Liver (tissue), 8 donors: ENCODE measurements at regions not wholly inside any gene's neighbourhood (a gene's known extent, or its start where the extent isn't known, plus 50 kb on each side); places are given as distances from the start of the nearest gene placed in this dataset.

Experiments
- DNase-seq: peaks from one replicate; pipeline ENCODE4 v3.0.0-alpha.2; 2017; ENCODE audit warnings: low spot score
- H3K27ac ChIP-seq, 2 donors: one replicate each; pipeline ENCODE4 v1.7.0; 2013; ENCODE audit warnings: inconsistent platforms in 2 of 2, low read length in 2 of 2, control low read depth in 1 of 2, low read depth in 1 of 2, mild to moderate bottlenecking in 1 of 2
- H3K27me3 ChIP-seq, 4 donors: one replicate each; pipeline versions ENCODE4 v1.6.1 to v1.7.0; 2013; ENCODE audit warnings: low read length in 3 of 4, inconsistent platforms in 1 of 4, mild to moderate bottlenecking in 1 of 4, moderate library complexity in 1 of 4; ENCODE audit not compliant: control insufficient read depth in 4 of 4, insufficient read depth in 4 of 4
- H3K36me3 ChIP-seq, 4 donors: one replicate each; pipeline versions ENCODE4 v1.6.1 to v1.7.0; 2013; ENCODE audit warnings: low read length in 3 of 4, mild to moderate bottlenecking in 3 of 4, low read depth in 1 of 4, moderate library complexity in 1 of 4; ENCODE audit not compliant: control insufficient read depth in 4 of 4, insufficient read depth in 3 of 4
- H3K4me1 ChIP-seq, 4 donors: one replicate each; pipeline versions ENCODE4 v1.6.1 to v1.7.0; 2013; ENCODE audit warnings: low read length in 3 of 4, mild to moderate bottlenecking in 3 of 4, moderate library complexity in 1 of 4; ENCODE audit not compliant: control insufficient read depth in 4 of 4, insufficient read depth in 4 of 4
- H3K4me3 ChIP-seq, 3 donors: one replicate each; pipeline versions ENCODE4 v1.6.1 to v1.7.0; 2013; ENCODE audit warnings: low read length in 3 of 3, control low read depth in 1 of 3, low read depth in 1 of 3, mild to moderate bottlenecking in 1 of 3
- H3K9ac ChIP-seq, 2 donors: one replicate each; pipeline ENCODE4 v1.7.0; 2013; ENCODE audit warnings: low read length in 2 of 2, mild to moderate bottlenecking in 2 of 2, moderate library complexity in 2 of 2, control low read depth in 1 of 2, low read depth in 1 of 2
- H3K9me3 ChIP-seq, 4 donors: one replicate each; pipeline versions ENCODE4 v1.6.1 to v1.7.0; 2013; ENCODE audit warnings: low read length in 3 of 4; ENCODE audit not compliant: control insufficient read depth in 4 of 4
- ATF3 ChIP-seq: IDR thresholded peaks from 2 replicates; pipeline ENCODE4 v1.6.1; 2016; ENCODE audit warnings: antibody characterized with exemption
- CTCF ChIP-seq: fragments of 150-350 bp; IDR thresholded peaks from 2 replicates; pipeline ENCODE4 v1.5.1; 2017; ENCODE audit warnings: improper control_type of control experiment, low read depth, low read length; ENCODE audit not compliant: missing input control
- EGR1 ChIP-seq, 2 donors: IDR thresholded peaks; 2 replicates each; pipeline ENCODE4 v1.6.1; 2016 to 2018; ENCODE audit warnings: antibody characterized with exemption in 2 of 2, low read depth in 2 of 2
- FOXA1 ChIP-seq: IDR thresholded peaks from 2 replicates; pipeline ENCODE4 v1.6.1; 2016; ENCODE audit warnings: antibody characterized with exemption
- FOXA2 ChIP-seq: IDR thresholded peaks from 2 replicates; pipeline ENCODE4 v1.6.1; 2016; ENCODE audit warnings: antibody characterized with exemption
- HNF4A ChIP-seq, 2 donors: conservative IDR thresholded peaks; 2 replicates each; pipeline ENCODE4 v1.6.1; 2016; ENCODE audit warnings: antibody characterized with exemption in 2 of 2, mild to moderate bottlenecking in 2 of 2
- HNF4G ChIP-seq: IDR thresholded peaks from 2 replicates; pipeline ENCODE4 v1.6.1; 2016; ENCODE audit warnings: antibody characterized with exemption
- JUND ChIP-seq, 2 donors: IDR thresholded peaks; 2 replicates each; pipeline ENCODE4 v1.6.1; 2016; ENCODE audit warnings: antibody characterized with exemption in 2 of 2
- MAX ChIP-seq: IDR thresholded peaks from 2 replicates; pipeline ENCODE4 v1.6.1; 2016; ENCODE audit warnings: antibody characterized with exemption
- NR2F2 ChIP-seq: IDR thresholded peaks from 2 replicates; pipeline ENCODE4 v1.6.1; 2016; ENCODE audit warnings: antibody characterized with exemption
- RAD21 ChIP-seq, 2 donors: IDR thresholded peaks; 2 replicates each; pipeline ENCODE4 v1.6.1; 2016; ENCODE audit warnings: antibody characterized with exemption in 2 of 2, mild to moderate bottlenecking in 2 of 2
- REST ChIP-seq: IDR thresholded peaks from 2 replicates; pipeline ENCODE4 v1.6.1; 2016; ENCODE audit warnings: antibody characterized with exemption, mild to moderate bottlenecking
- RXRA ChIP-seq, 2 donors: IDR thresholded peaks; 2 replicates each; pipeline ENCODE4 v1.6.1; 2017 to 2018; ENCODE audit warnings: antibody characterized with exemption in 2 of 2, mild to moderate bottlenecking in 1 of 2
- SP1 ChIP-seq: IDR thresholded peaks from 2 replicates; pipeline ENCODE4 v1.6.1; 2018; ENCODE audit warnings: antibody characterized with exemption, mild to moderate bottlenecking
- TAF1 ChIP-seq: conservative IDR thresholded peaks from 2 replicates; pipeline ENCODE4 v1.6.1; 2016; ENCODE audit warnings: antibody characterized with exemption, mild to moderate bottlenecking
- YY1 ChIP-seq: IDR thresholded peaks from 2 replicates; pipeline ENCODE4 v1.6.1; 2016; ENCODE audit warnings: antibody characterized with exemption, mild to moderate bottlenecking
- ZBTB33 ChIP-seq: IDR thresholded peaks from 2 replicates; pipeline ENCODE4 v1.6.1; 2016; ENCODE audit warnings: antibody characterized with exemption
- WGBS: extraction: QIAGEN DNeasy Blood & Tissue Kit; methylation state at CpG from one replicate; pipeline ENCODE4 v1.1.7; 2013; 5-methylcytosine and 5-hydroxymethylcytosine counted together
- donor health status: healthy.
- donor health status: healthy.
- donor health status: healthy.
- donor health status: healthy.
- donor health status: healthy.

GRCh38 chr6:74638412-74638811 is 567.4 kb downstream of the COL12A1 start:
- DNase-seq: no peak
- Histone ChIP-seq H3K9ac (no peak overlapping the region), H3K36me3 (no peaks in the 10 kb centered on the region), H3K27me3 (no peaks in the 10 kb centered on the region), H3K4me1 (no peaks in the 10 kb centered on the region), H3K9me3 (no peaks in the 10 kb centered on the region), H3K4me3 (no peak overlapping the region), H3K27ac (no peak overlapping the region)
- TF ChIP-seq SP1: no peak
- TF ChIP-seq JUND (IDR thresholded peaks at IDR 0.05): no peak
- no peak for TF ChIP-seq MAX
- TF ChIP-seq RAD21 (IDR thresholded peaks at IDR 0.05): no peak
- TF ChIP-seq HNF4G: no peak
- no peak for TF ChIP-seq YY1
- no peak for TF ChIP-seq HNF4A (conservative IDR thresholded peaks at IDR 0.05)
- no peak for TF ChIP-seq NR2F2
- no peak for TF ChIP-seq REST
- no peak for TF ChIP-seq TAF1
- no peak for TF ChIP-seq RXRA (IDR thresholded peaks at IDR 0.05)
- TF ChIP-seq CTCF: no peak
- TF ChIP-seq FOXA1: no peak
- no peak for TF ChIP-seq EGR1 (IDR thresholded peaks at IDR 0.05; ENCODE audit: low read depth in 2 of 2)
- no peak for TF ChIP-seq ZBTB33
- TF ChIP-seq FOXA2: no peak
- TF ChIP-seq ATF3: no peak
- 81% methylated on average over 3 of the region's 3 CpGs for WGBS
